NT2/D1 (cell line): ENCODE measurements at regions not wholly inside any gene's neighbourhood (a gene's known extent, or its start where the extent isn't known, plus 50 kb on each side); places are given as distances from the start of the nearest gene placed in this dataset.

Experiments
- SUZ12 ChIP-seq: IDR thresholded peaks from 2 replicates; pipeline ENCODE4 v1.6.1; 2011; ENCODE audit not compliant: insufficient read length, insufficient read depth; ENCODE audit errors: extremely low read depth
- YY1 ChIP-seq: IDR thresholded peaks from 2 replicates; pipeline ENCODE4 v1.6.1; 2011; ENCODE audit not compliant: insufficient read length, insufficient read depth

DNA sequence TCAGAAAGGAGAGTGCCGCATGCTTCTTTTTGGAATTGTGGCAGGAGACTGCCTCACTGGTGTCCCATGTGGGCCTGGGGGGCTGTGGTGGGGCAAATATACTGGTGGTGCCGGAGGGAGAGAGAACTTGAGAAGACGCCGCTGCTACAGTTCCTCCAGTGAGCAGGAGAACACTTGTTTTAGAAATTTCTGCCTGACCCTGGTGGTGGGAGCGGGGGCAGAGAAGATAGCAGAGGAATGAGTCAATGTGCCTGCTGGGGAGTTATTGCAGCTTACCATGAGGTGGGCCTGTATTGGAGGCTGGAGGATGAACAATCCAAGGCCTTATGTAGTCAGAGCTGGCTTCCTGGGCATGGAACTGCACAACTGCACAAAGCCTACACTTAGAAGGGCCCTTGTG, 211.8 kb downstream of the SNAPC1 start:
- TF ChIP-seq SUZ12 (no peak), YY1 (no peak)
